ENCODE measurements at regions not wholly inside any gene's neighbourhood (a gene's known extent, or its start where the extent isn't known, plus 50 kb on each side); places are given as distances from the start of the nearest gene placed in this dataset.

- H4K20me1 ChIP-seq (ENCODE audit: insufficient read depth, low read length): no peaks in the 10 kb centered on the region
- no peak overlapping the region for H3K4me3 ChIP-seq (ENCODE audit: low read length)
- H3F3A ChIP-seq (ENCODE audit: insufficient read depth, low read length): peaks cover 2% of the 10 kb centered on the region; the same call in 1 of the 2 replicates
- H3K36me3 ChIP-seq (replicated peaks; ENCODE audit: insufficient read depth, low read length): no peaks in the 10 kb centered on the region
- DNase-seq: no peak
- H2AFZ ChIP-seq (ENCODE audit: low read length): no peak overlapping the region
- no peaks in the 10 kb centered on the region for H3K79me2 ChIP-seq (ENCODE audit: low read length)
- no peak overlapping the region for H3K4me2 ChIP-seq (ENCODE audit: low read depth, low read length)
- H3K9me3 ChIP-seq (replicated peaks; ENCODE audit: insufficient read depth, low read length): no peaks in the 10 kb centered on the region
- H3K9me2 ChIP-seq (replicated peaks; ENCODE audit: insufficient read depth, low read length): no peaks in the 10 kb centered on the region
- no peaks in the 10 kb centered on the region for H3K27me3 ChIP-seq (replicated peaks; ENCODE audit: insufficient read depth, low read length)
- no peak overlapping the region for H3K27ac ChIP-seq (ENCODE audit: low read length)
- no peak overlapping the region for H3K9ac ChIP-seq (ENCODE audit: low read length)
- H3K4me1 ChIP-seq (ENCODE audit: low read length): peaks cover 5% of the 10 kb centered on the region
- TF ChIP-seq CTCF (IDR thresholded peaks at IDR 0.05; ENCODE audit: low read length) (no peak), EZH2 (optimal IDR thresholded peaks at IDR 0.05; ENCODE audit: low read depth, low read length) (no peak), EZH2phosphoT487 (IDR thresholded peaks at IDR 0.05; ENCODE audit: low read length) (no peak)
These were observed 192.6 kb downstream of the MEX3B start for GRCh38 chr15:81853150-81853748.

GRCh38 chr15:81852411-81853149 lies 193.2 kb downstream of the MEX3B start:
- Histone ChIP-seq H3K27ac (ENCODE audit: low read length) (no peak overlapping the region), H3K4me1 (ENCODE audit: low read length) (no peaks in the 10 kb centered on the region), H3K9me2 (replicated peaks; ENCODE audit: insufficient read depth, low read length) (no peaks in the 10 kb centered on the region), H3K36me3 (replicated peaks; ENCODE audit: insufficient read depth, low read length) (no peaks in the 10 kb centered on the region), H3F3A (ENCODE audit: insufficient read depth, low read length) (no peaks in the 10 kb centered on the region), H3K27me3 (replicated peaks; ENCODE audit: insufficient read depth, low read length) (no peaks in the 10 kb centered on the region), H2AFZ (ENCODE audit: low read length) (no peak overlapping the region), H3K9ac (ENCODE audit: low read length) (no peak overlapping the region), H4K20me1 (ENCODE audit: insufficient read depth, low read length) (no peaks in the 10 kb centered on the region), H3K79me2 (ENCODE audit: low read length) (no peaks in the 10 kb centered on the region), H3K9me3 (replicated peaks; ENCODE audit: insufficient read depth, low read length) (no peaks in the 10 kb centered on the region), H3K4me2 (ENCODE audit: low read depth, low read length) (no peak overlapping the region), H3K4me3 (ENCODE audit: low read length) (no peak overlapping the region)
- no peak for TF ChIP-seq EZH2phosphoT487 (IDR thresholded peaks at IDR 0.05; ENCODE audit: low read length)
- TF ChIP-seq CTCF (IDR thresholded peaks at IDR 0.05; ENCODE audit: low read length): no peak
- no peak for TF ChIP-seq EZH2 (optimal IDR thresholded peaks at IDR 0.05; ENCODE audit: low read depth, low read length)
- no peak for DNase-seq

- Histone ChIP-seq H3K4me2 (ENCODE audit: low read depth, low read length) (no peak overlapping the region), H3K4me3 (ENCODE audit: low read length) (no peak overlapping the region)
- DNase-seq: no peak
These were observed 194.1 kb downstream of the MEX3B start for GRCh38 chr15:81851757-81852156.

More at GRCh38 chr15:81851757-81852156, 194.1 kb downstream of the MEX3B start:
- no peaks in the 10 kb centered on the region for H3K4me1 ChIP-seq (ENCODE audit: low read length)
- no peaks in the 10 kb centered on the region for H3K9me2 ChIP-seq (replicated peaks; ENCODE audit: insufficient read depth, low read length)
- H3K79me2 ChIP-seq (ENCODE audit: low read length): no peaks in the 10 kb centered on the region
- no peaks in the 10 kb centered on the region for H3K9me3 ChIP-seq (replicated peaks; ENCODE audit: insufficient read depth, low read length)
- H2AFZ ChIP-seq (ENCODE audit: low read length): no peak overlapping the region
- H3F3A ChIP-seq (ENCODE audit: insufficient read depth, low read length): no peaks in the 10 kb centered on the region
- no peaks in the 10 kb centered on the region for H3K36me3 ChIP-seq (replicated peaks; ENCODE audit: insufficient read depth, low read length)
- H3K27ac ChIP-seq (ENCODE audit: low read length): no peak overlapping the region
- H3K9ac ChIP-seq (ENCODE audit: low read length): no peak overlapping the region
- no peaks in the 10 kb centered on the region for H4K20me1 ChIP-seq (ENCODE audit: insufficient read depth, low read length)
- TF ChIP-seq EZH2phosphoT487 (IDR thresholded peaks at IDR 0.05; ENCODE audit: low read length) (no peak), EZH2 (optimal IDR thresholded peaks at IDR 0.05; ENCODE audit: low read depth, low read length) (no peak), CTCF (IDR thresholded peaks at IDR 0.05; ENCODE audit: low read length) (no peak)
- H3K27me3 ChIP-seq (replicated peaks; ENCODE audit: insufficient read depth, low read length): no peaks in the 10 kb centered on the region

All from MM.1S (cell line).